Ishikawa (cell line): ENCODE measurements at regions not wholly inside any gene's neighbourhood (a gene's known extent, or its start where the extent isn't known, plus 50 kb on each side); places are given as distances from the start of the nearest gene placed in this dataset.

ENCODE experiments used
- CEBPB ChIP-seq: IDR thresholded peaks from 2 replicates; pipeline ENCODE4 v1.6.1; 2012
- CREB1 ChIP-seq: IDR thresholded peaks from 2 replicates; pipeline ENCODE4 v1.6.1; 2012; ENCODE audit warnings: low read depth
- EGR1 ChIP-seq: IDR thresholded peaks from 2 replicates; pipeline ENCODE4 v1.6.1; 2012
- EP300 ChIP-seq: IDR thresholded peaks from 2 replicates; pipeline ENCODE4 v1.6.1; 2012; ENCODE audit warnings: borderline replicate concordance
- FOXM1 ChIP-seq: IDR thresholded peaks from 2 replicates; pipeline ENCODE4 v1.6.1; 2012; ENCODE audit warnings: low read depth, borderline replicate concordance
- NFIC ChIP-seq: IDR thresholded peaks from 2 replicates; pipeline ENCODE4 v1.6.1; 2012
- RAD21 ChIP-seq: IDR thresholded peaks from 2 replicates; pipeline ENCODE4 v1.6.1; 2012; ENCODE audit warnings: low read depth
- TAF1 ChIP-seq: IDR thresholded peaks from 2 replicates; pipeline ENCODE4 v1.6.1; 2012; ENCODE audit warnings: low read depth, mild to moderate bottlenecking
- TCF12 ChIP-seq: IDR thresholded peaks from 2 replicates; pipeline ENCODE4 v1.6.1; 2012; ENCODE audit warnings: low read depth
- TEAD4 ChIP-seq: IDR thresholded peaks from 2 replicates; pipeline ENCODE4 v1.6.1; 2012
- YY1 ChIP-seq: IDR thresholded peaks from 2 replicates; pipeline ENCODE4 v1.6.1; 2012; ENCODE audit warnings: low read depth
- ZBTB7A ChIP-seq: IDR thresholded peaks from 2 replicates; pipeline ENCODE4 v1.6.1; 2012; ENCODE audit warnings: low read depth
- TF ChIP-seq, protein P1 (sequence below): IDR thresholded peaks from 2 replicates; pipeline ENCODE4 v1.6.1; 2012; ENCODE audit warnings: low read depth, mild to moderate bottlenecking
- TF ChIP-seq, protein P2 (sequence below): IDR thresholded peaks from 2 replicates; pipeline ENCODE4 v1.6.1; 2012
- TF ChIP-seq, protein P3 (sequence below): IDR thresholded peaks from 2 replicates; pipeline ENCODE4 v1.6.1; 2012

DNA sequence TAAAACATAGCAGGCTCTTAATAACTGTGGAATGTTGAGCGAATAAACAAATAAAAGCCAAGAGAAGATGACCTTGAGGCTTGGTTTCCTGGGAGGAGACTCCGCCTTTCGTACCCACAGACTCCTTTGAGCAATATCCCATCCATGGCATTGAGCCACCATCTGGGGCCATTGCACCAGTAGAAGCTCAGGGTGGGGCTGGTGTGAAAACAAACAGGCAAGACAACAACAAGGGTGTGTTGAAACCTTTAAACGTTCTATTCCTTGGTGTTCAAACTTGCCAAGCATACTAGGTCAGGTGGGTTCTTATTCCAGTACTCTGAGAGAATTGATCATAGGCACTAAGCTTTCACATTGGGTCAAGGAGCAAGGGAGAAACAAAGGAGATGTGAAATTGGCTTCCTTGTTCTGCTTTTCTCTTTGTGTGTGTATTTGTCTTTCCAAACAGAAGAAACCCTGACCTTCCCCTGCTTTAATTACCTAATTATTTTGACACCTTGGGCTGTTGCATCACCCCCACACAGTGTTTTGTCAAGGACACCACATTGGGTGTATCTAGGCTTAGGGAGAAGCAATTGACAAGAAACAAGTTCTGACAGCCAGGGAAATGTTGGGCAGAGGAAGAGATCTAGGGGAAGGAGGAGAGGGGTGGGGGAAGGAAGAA lies 105.1 kb upstream of the BCL6 start:
- TF ChIP-seq, protein P1, sequence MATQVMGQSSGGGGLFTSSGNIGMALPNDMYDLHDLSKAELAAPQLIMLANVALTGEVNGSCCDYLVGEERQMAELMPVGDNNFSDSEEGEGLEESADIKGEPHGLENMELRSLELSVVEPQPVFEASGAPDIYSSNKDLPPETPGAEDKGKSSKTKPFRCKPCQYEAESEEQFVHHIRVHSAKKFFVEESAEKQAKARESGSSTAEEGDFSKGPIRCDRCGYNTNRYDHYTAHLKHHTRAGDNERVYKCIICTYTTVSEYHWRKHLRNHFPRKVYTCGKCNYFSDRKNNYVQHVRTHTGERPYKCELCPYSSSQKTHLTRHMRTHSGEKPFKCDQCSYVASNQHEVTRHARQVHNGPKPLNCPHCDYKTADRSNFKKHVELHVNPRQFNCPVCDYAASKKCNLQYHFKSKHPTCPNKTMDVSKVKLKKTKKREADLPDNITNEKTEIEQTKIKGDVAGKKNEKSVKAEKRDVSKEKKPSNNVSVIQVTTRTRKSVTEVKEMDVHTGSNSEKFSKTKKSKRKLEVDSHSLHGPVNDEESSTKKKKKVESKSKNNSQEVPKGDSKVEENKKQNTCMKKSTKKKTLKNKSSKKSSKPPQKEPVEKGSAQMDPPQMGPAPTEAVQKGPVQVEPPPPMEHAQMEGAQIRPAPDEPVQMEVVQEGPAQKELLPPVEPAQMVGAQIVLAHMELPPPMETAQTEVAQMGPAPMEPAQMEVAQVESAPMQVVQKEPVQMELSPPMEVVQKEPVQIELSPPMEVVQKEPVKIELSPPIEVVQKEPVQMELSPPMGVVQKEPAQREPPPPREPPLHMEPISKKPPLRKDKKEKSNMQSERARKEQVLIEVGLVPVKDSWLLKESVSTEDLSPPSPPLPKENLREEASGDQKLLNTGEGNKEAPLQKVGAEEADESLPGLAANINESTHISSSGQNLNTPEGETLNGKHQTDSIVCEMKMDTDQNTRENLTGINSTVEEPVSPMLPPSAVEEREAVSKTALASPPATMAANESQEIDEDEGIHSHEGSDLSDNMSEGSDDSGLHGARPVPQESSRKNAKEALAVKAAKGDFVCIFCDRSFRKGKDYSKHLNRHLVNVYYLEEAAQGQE, result no peak
- TF ChIP-seq CREB1, result no peak
- no peak for TF ChIP-seq YY1
- no peak for TF ChIP-seq CEBPB
- TF ChIP-seq TCF12, result no peak
- TF ChIP-seq, protein P2, sequence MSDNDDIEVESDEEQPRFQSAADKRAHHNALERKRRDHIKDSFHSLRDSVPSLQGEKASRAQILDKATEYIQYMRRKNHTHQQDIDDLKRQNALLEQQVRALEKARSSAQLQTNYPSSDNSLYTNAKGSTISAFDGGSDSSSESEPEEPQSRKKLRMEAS, result no peak
- TF ChIP-seq EP300, result no peak
- no peak for TF ChIP-seq TAF1
- no peak for TF ChIP-seq ZBTB7A

DNA sequence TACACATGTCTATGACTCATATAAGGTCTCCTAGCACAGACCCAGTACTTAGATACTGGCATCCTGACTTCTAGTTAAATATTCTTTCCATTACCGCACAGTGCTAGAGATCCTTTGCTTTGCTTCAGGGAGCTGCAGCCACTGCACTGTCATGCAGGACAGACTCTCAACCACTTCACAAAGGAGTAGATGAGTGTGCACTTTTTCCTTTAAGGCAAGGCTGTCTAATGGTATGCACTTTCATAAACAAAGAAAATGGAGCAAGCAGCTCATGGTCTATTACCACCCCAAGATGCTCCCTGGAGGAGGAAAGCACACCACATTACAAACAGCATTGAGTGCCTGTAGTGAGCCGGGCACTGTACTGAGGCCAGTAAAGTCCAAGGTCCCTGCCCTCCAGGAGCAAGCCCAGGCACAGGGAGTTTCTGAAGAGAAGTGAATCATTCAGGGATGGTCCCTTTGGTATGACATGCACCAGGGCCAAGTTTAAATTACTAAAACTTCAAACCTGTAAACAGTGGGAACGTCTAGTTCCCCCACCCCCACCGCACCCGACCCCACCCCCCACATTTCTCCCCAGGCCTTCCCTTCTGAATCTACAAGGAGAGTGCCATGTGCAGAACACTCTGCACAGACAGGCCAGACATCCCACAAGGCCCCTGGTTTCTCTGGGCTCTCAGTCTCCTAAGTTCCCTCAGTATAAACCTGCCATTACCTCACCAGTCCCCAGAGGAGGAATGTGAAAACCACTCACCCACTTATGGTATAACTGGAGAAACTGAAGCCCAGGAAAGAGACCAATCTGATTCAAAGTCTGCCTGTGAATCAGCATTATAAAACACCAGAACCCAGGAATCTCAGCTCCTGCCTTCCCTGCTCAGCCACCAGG lies 107.8 kb upstream of the BCL6 start:
- TF ChIP-seq, protein P1, result no peak
- TF ChIP-seq RAD21 (no peak), TAF1 (no peak), EP300 (no peak)
- TF ChIP-seq, protein P3, sequence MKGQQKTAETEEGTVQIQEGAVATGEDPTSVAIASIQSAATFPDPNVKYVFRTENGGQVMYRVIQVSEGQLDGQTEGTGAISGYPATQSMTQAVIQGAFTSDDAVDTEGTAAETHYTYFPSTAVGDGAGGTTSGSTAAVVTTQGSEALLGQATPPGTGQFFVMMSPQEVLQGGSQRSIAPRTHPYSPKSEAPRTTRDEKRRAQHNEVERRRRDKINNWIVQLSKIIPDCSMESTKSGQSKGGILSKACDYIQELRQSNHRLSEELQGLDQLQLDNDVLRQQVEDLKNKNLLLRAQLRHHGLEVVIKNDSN, result no peak

DNA sequence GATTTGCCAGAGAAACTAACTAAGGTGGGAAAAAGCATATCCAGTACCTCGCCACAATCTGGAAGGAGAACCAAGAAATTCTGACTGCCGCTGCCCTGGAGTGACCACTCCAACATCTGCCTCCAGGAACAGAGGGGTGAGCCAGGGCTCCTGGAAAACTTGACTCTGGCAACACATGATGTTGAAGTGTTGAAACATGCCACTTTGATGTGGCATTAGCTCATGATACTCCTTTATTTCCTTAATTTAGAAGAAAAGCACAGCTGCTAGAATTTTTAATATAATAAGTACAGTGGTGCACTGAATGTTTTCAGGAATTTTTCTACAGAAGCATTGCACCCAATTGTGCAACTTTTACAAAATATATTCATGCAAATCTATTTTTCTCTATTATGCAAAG lies 109.9 kb upstream of the BCL6 start:
- no peak for TF ChIP-seq YY1
- no peak for TF ChIP-seq EGR1
- no peak for TF ChIP-seq TEAD4
- TF ChIP-seq TAF1, result no peak
- TF ChIP-seq ZBTB7A, result no peak
- TF ChIP-seq, protein P2, result no peak
- no peak for TF ChIP-seq EP300

DNA sequence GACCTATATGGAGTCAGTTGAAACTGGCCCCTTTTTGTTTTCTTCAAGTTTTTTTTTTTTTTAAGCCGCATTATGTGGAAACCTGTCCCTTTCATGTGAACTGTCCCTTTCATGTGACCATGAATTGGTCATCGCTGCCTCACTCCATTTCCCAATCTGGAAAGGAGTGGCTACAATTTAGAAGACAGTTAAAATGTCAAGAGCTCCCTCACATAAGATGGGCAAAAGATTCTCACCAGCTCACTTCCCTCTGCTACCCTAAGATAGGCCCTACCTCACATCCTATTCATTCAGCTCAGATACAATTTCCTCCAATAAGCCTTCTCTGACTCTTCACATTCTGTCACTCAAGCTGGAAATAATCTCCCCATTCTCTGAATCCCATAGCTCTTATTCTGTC lies 111.3 kb upstream of the BCL6 start:
- TF ChIP-seq, protein P3, result no peak
- TF ChIP-seq NFIC (no peak), TEAD4 (no peak), EP300 (no peak), RAD21 (no peak), YY1 (no peak), TCF12 (no peak), FOXM1 (no peak), CEBPB (no peak), EGR1 (no peak), ZBTB7A (no peak), CREB1 (no peak), TAF1 (no peak)
- TF ChIP-seq, protein P2, result no peak
- TF ChIP-seq, protein P1, result no peak
